ENCODE measurements at regions not wholly inside any gene's neighbourhood (a gene's known extent, or its start where the extent isn't known, plus 50 kb on each side); places are given as distances from the start of the nearest gene placed in this dataset.

- TF ChIP-seq BACH1 (IDR thresholded peaks at IDR 0.05; ENCODE audit: low read length) (no peak), EZH2 (IDR thresholded peaks at IDR 0.05; ENCODE audit: low read depth, low read length, severe bottlenecking) (no peak), TBP (IDR thresholded peaks at IDR 0.05; ENCODE audit: low read depth, low read length) (no peak), BRCA1 (IDR thresholded peaks at IDR 0.05; ENCODE audit: low read depth, low read length) (no peak), CHD1 (IDR thresholded peaks at IDR 0.05; ENCODE audit: low read depth, low read length) (no peak), GABPA (IDR thresholded peaks at IDR 0.05; ENCODE audit: borderline replicate concordance, insufficient read depth, low read length) (no peak), ATF2 (IDR thresholded peaks at IDR 0.05; ENCODE audit: low read length) (no peak), SIX5 (IDR thresholded peaks at IDR 0.05; ENCODE audit: low read depth, low read length) (no peak)
- TF ChIP-seq, protein P1, sequence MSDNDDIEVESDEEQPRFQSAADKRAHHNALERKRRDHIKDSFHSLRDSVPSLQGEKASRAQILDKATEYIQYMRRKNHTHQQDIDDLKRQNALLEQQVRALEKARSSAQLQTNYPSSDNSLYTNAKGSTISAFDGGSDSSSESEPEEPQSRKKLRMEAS (IDR thresholded peaks at IDR 0.05): peak; percentile 57; the same call in 1 of the 2 replicates
Measured at GRCh38 chr17:73827627-73828291, 183.5 kb upstream of the SDK2 start (continued).
